ENCODE measurements at regions not wholly inside any gene's neighbourhood (a gene's known extent, or its start where the extent isn't known, plus 50 kb on each side); places are given as distances from the start of the nearest gene placed in this dataset.
"Not testable (repeated sequence)": the region's sequence is repeated elsewhere in the genome, so short reads cannot be mapped to it uniquely, and the experiment has no call there.

GRCh38 chr17:27094179-27094578 is 199.7 kb upstream of the WSB1 start:
- TF ChIP-seq CTCF (IDR thresholded peaks at IDR 0.05; ENCODE audit: insufficient read depth, low read depth, low read length); EZH2 (IDR thresholded peaks at IDR 0.05; ENCODE audit: insufficient read depth, low read length): not testable (repeated sequence)
